ENCODE measurements at regions not wholly inside any gene's neighbourhood (a gene's known extent, or its start where the extent isn't known, plus 50 kb on each side); places are given as distances from the start of the nearest gene placed in this dataset.

DNA sequence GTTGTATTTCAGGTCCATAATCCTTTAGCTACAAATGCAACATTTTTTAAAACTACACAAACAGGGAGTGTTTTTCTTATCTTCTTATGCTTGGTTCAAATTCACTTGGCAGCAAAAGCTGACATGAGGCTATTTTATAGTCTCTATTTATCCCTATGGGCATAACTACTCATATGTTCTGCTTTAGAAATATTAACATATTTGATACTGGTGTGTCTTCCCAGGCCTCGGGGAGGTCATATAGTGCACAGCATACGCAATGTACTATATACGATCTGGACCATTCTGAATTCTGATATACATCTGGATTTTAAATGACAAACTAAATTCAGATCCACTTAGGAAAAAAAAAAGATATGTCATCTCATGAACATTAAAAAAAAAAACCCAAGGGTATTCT is 69.2 kb downstream of the TFAP2C start:
- TF ChIP-seq, protein P1, sequence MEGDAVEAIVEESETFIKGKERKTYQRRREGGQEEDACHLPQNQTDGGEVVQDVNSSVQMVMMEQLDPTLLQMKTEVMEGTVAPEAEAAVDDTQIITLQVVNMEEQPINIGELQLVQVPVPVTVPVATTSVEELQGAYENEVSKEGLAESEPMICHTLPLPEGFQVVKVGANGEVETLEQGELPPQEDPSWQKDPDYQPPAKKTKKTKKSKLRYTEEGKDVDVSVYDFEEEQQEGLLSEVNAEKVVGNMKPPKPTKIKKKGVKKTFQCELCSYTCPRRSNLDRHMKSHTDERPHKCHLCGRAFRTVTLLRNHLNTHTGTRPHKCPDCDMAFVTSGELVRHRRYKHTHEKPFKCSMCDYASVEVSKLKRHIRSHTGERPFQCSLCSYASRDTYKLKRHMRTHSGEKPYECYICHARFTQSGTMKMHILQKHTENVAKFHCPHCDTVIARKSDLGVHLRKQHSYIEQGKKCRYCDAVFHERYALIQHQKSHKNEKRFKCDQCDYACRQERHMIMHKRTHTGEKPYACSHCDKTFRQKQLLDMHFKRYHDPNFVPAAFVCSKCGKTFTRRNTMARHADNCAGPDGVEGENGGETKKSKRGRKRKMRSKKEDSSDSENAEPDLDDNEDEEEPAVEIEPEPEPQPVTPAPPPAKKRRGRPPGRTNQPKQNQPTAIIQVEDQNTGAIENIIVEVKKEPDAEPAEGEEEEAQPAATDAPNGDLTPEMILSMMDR (conservative IDR thresholded peaks at IDR 0.05), result no peak
- TF ChIP-seq ZFX (IDR thresholded peaks at IDR 0.05), result no peak
